ENCODE measurements at regions not wholly inside any gene's neighbourhood (a gene's known extent, or its start where the extent isn't known, plus 50 kb on each side); places are given as distances from the start of the nearest gene placed in this dataset.

DNA sequence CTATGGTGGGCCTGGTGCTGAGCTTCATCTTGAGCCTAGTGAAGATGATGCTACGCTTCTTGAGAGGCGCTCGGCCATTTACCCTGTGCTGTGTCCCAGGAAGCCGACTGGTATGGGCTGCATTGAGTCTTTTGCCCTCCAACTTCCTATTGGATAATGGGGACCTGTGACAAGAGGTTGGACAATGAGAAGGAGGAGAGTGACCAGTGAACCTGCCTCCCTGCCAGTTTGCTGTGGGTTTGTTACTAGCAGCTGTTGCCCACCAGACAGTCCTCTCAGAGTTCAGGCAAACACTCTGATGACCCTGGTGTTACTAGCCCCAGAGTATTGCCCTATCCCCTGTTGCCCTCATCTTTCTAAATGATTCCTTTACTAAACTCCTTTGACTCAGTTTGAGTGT is 99.6 kb upstream of the PFN2 start:
- no peak overlapping the region for H3K4me3 ChIP-seq
- intact Hi-C loops (cut with DNase I), result no loop called here

DNA sequence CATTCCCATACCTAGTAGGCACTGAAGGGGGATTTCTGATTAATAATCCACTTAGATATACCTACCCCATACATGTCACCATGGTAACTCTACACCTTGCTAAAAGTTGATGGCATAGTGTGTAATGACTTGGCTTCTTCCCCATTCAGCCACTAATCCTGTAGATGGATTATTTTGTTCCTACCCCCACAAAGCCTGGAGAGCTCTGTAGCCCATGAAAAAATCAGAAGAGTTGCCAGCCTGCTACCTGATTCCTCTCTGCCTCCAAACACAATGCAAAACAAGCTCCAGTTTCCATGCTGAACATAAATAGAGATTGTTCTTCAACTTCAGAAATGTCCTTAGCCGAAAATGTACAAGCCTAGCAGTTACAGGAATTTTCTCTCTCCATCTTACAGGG is 98.9 kb upstream of the PFN2 start:
- intact Hi-C loops (cut with DNase I), result no loop called here
- H3K9me3 ChIP-seq, result no peaks in the 10 kb centered on the region
- H3K4me1 ChIP-seq, result no peaks in the 10 kb centered on the region
- H3K27me3 ChIP-seq, result no peaks in the 10 kb centered on the region
- H3K27ac ChIP-seq, result no peak overlapping the region
- no peaks in the 10 kb centered on the region for H3K36me3 ChIP-seq
- H3K4me3 ChIP-seq, result no peak overlapping the region
- TF ChIP-seq, protein P1, sequence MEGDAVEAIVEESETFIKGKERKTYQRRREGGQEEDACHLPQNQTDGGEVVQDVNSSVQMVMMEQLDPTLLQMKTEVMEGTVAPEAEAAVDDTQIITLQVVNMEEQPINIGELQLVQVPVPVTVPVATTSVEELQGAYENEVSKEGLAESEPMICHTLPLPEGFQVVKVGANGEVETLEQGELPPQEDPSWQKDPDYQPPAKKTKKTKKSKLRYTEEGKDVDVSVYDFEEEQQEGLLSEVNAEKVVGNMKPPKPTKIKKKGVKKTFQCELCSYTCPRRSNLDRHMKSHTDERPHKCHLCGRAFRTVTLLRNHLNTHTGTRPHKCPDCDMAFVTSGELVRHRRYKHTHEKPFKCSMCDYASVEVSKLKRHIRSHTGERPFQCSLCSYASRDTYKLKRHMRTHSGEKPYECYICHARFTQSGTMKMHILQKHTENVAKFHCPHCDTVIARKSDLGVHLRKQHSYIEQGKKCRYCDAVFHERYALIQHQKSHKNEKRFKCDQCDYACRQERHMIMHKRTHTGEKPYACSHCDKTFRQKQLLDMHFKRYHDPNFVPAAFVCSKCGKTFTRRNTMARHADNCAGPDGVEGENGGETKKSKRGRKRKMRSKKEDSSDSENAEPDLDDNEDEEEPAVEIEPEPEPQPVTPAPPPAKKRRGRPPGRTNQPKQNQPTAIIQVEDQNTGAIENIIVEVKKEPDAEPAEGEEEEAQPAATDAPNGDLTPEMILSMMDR (IDR thresholded peaks at IDR 0.05), result no peak
- DNase-seq (ENCODE audit: low spot score in 2 of 2), result no peak

More for the DNA sequence above, 99.6 kb upstream of the PFN2 start:
- DNase-seq (ENCODE audit: low spot score in 2 of 2), result no peak
- Histone ChIP-seq H3K9me3 (no peaks in the 10 kb centered on the region), H3K27me3 (no peaks in the 10 kb centered on the region), H3K36me3 (no peaks in the 10 kb centered on the region), H3K4me1 (no peaks in the 10 kb centered on the region), H3K27ac (no peak overlapping the region)
- TF ChIP-seq, protein P1 (IDR thresholded peaks at IDR 0.05), result no peak

DNA sequence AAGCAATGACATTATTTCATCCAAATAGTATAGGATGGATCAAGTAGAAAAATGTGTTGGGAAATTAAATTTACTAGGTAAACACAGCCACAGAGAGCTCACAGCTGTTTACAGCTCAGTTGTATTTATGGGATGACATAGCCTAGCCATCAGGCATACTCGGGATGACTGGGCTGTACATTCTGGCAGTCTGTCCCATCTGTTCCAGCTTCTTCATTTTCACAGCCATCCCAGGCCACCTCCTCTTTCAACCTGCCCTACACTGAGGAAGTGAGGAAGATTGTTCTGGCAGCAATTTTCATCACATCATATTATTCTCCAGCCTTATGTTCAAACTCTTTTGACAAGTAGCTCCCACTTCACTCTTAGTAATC is 98.4 kb upstream of the PFN2 start:
- Histone ChIP-seq H3K36me3 (no peaks in the 10 kb centered on the region), H3K4me3 (no peak overlapping the region), H3K9me3 (no peaks in the 10 kb centered on the region), H3K4me1 (no peaks in the 10 kb centered on the region), H3K27me3 (no peaks in the 10 kb centered on the region), H3K27ac (no peak overlapping the region)
- DNase-seq (ENCODE audit: low spot score in 2 of 2), result no peak
- TF ChIP-seq, protein P1 (IDR thresholded peaks at IDR 0.05), result no peak
- intact Hi-C loops (cut with DNase I), result no loop called here

DNA sequence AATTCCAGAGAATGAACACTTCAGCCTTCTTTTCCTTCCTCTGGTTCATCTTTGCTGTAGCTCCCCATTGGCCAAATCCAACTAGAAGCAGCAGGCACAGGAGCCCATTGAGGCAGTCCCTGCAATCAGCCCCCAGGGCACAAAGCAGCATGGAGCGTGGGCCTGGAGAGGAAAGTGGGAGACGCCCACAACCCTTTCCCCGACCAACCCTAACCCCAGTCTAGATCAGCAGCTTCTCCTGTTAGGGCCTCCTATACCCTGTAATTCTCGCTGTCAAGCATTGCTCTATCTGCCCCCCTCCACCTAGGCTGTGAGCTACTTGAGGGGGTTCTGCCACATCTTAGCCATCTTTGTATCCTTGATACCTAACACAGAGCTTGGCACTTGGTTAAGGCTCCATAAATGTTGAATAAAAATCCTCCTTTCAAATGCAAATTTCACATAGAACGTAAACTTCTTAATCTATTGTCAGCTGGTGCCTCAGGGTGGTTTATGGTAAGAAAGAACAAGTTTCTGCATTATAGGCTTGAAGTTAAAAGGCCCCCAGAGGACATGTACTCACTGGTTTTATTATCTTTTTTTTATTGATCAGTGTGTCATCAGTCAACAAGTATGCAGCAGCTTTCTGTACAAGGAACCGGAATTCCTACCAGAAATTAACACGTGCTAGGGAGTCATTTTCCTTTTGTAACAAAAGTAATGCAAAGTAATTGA is 97.9 kb upstream of the PFN2 start:
- DNase-seq (ENCODE audit: low spot score in 2 of 2), result no peak
- Histone ChIP-seq H3K9me3 (no peaks in the 10 kb centered on the region), H3K4me3 (no peak overlapping the region), H3K4me1 (no peaks in the 10 kb centered on the region), H3K36me3 (no peaks in the 10 kb centered on the region), H3K27ac (no peak overlapping the region), H3K27me3 (no peaks in the 10 kb centered on the region)
- TF ChIP-seq, protein P1 (IDR thresholded peaks at IDR 0.05), result no peak
- intact Hi-C loops (cut with DNase I), result no loop called here

DNA sequence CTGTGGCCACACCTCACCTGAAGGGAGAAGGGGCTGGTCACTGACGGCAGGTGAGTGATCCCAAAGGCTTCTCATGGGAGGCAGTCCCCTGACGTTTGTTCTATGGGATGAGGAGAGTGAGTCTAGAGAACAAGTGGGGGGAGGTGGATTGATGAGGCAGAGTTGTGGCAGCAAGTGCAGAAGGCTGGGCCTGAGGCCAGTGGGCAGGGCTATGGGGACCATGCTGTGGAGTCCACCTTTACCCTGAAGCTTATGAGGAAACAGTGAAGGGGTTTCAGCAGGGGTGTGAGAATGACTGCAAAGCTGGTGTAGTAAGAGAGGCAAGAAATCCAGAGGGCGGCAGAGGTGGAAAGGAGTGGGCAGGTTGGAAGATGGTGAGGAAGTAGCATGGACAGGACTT is 96.9 kb upstream of the PFN2 start:
- H3K4me1 ChIP-seq, result peaks cover 0 to 5% of the 10 kb centered on the region in 2 donors
- no peaks in the 10 kb centered on the region for H3K36me3 ChIP-seq
- no peak overlapping the region for H3K27ac ChIP-seq
- DNase-seq (ENCODE audit: low spot score in 2 of 2), result no peak
- H3K27me3 ChIP-seq, result no peaks in the 10 kb centered on the region
- no peak overlapping the region for H3K4me3 ChIP-seq
- intact Hi-C loops (cut with DNase I), result no loop called here
- TF ChIP-seq, protein P1 (IDR thresholded peaks at IDR 0.05), result no peak
- no peaks in the 10 kb centered on the region for H3K9me3 ChIP-seq

DNA sequence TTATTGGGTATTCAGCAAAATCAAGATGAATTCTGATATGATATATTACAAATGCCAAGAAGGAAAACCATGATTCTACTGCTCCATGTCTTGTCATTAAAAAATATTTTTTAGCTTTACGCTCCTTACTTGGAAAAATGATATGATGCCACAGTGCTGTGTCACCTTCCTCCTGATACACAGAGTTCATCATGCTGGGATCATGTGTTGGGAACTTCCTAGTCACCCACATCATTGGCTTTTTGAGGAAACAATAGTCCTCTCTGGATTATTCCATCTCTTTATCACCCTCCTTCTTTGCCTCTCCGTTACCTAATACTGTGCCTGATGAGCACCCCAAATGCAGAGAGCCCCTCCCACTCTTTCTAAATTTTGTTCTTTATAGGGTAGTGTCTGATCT is 94.3 kb upstream of the PFN2 start:
- H3K4me1 ChIP-seq, result peaks cover 0 to 11% of the 10 kb centered on the region in 2 donors
- no peak for DNase-seq (ENCODE audit: low spot score in 2 of 2)
- intact Hi-C loops (cut with DNase I), result no loop called here

More for the DNA sequence above, 94.3 kb upstream of the PFN2 start:
- H3K9me3 ChIP-seq, result no peaks in the 10 kb centered on the region
- H3K36me3 ChIP-seq, result no peaks in the 10 kb centered on the region
- no peaks in the 10 kb centered on the region for H3K27me3 ChIP-seq
- H3K4me3 ChIP-seq, result no peak overlapping the region
- H3K27ac ChIP-seq, result no peak overlapping the region
- TF ChIP-seq, protein P1 (IDR thresholded peaks at IDR 0.05), result no peak

Measured in ascending aorta (tissue), 2 donors.